IMR-90 (cell line): ENCODE measurements at regions not wholly inside any gene's neighbourhood (a gene's known extent, or its start where the extent isn't known, plus 50 kb on each side); places are given as distances from the start of the nearest gene placed in this dataset.

Experiments
- ATAC-seq: fragments of 200-7000 bp; cut with Tn5 transposase; 2 replicates; pipeline ENCODE4 v1.9.1; 2020; ENCODE audit warnings: low read depth, mild to moderate bottlenecking, moderate library complexity
- BruUV-seq: library from RNA; stranded (reverse); fragments of 400-500 nt; replicated peaks from 2 replicates; lab custom pipeline; 2021; lab: Mats Ljungman, UMichigan
- CTCF ChIA-PET: fragments of 300-600 bp; formaldehyde crosslinking; extraction: SDS; loops from one replicate; lab custom pipeline; 2021; ENCODE audit warnings: antibody characterized with exemption; lab: Yijun Ruan, JAX
- POLR2A ChIA-PET: fragments of 300-600 bp; sonication (Branson Sonifier 250); formaldehyde crosslinking; loops from one replicate; lab custom pipeline; 2022; ENCODE audit warnings: antibody characterized with exemption; ENCODE audit not compliant: unreplicated experiment; lab: Charles Lee
- DNase-seq: peaks from one replicate; pipeline ENCODE4 v3.0.0; 2013
- H2AFZ ChIP-seq: replicated peaks from 2 replicates; pipeline ENCODE3; 2013; ENCODE audit warnings: low read length, mild to moderate bottlenecking; ENCODE audit not compliant: poor library complexity
- H2AK5ac ChIP-seq: 2 replicates; pipeline ENCODE4 v1.6.1; 2013; ENCODE audit warnings: low read depth, low read length, inconsistent platforms
- H2AK9ac ChIP-seq: replicated peaks from 2 replicates; pipeline ENCODE3; 2013; ENCODE audit warnings: mild to moderate bottlenecking, low read depth, low read length, moderate library complexity; ENCODE audit not compliant: poor library complexity
- H2BK120ac ChIP-seq: 2 replicates; pipeline ENCODE4 v1.6.1; 2013; ENCODE audit warnings: low read depth, low read length, inconsistent platforms
- H2BK15ac ChIP-seq: 3 replicates; pipeline ENCODE4 v1.6.1; 2013; ENCODE audit warnings: low read depth, low read length, inconsistent platforms
- H2BK20ac ChIP-seq: 2 replicates; pipeline ENCODE4 v1.6.1; 2013; ENCODE audit warnings: low read depth, mild to moderate bottlenecking, inconsistent platforms, low read length, moderate library complexity
- H2BK5ac ChIP-seq: 2 replicates; pipeline ENCODE4 v1.6.1; 2013; ENCODE audit warnings: mild to moderate bottlenecking, low read depth, low read length, inconsistent platforms; ENCODE audit not compliant: poor library complexity, severe bottlenecking
- H3K14ac ChIP-seq: replicated peaks from 2 replicates; pipeline ENCODE4 v1.6.1; 2013; ENCODE audit warnings: low read depth, low read length, inconsistent platforms
- H3K18ac ChIP-seq: 2 replicates; pipeline ENCODE4 v1.6.1; 2013; ENCODE audit warnings: low read depth, low read length, control low read depth
- H3K23ac ChIP-seq: 2 replicates; pipeline ENCODE4 v1.6.1; 2013; ENCODE audit warnings: low read depth, low read length, inconsistent platforms
- H3K27ac ChIP-seq: 2 replicates; pipeline ENCODE4 v1.5.1; 2013; ENCODE audit warnings: mild to moderate bottlenecking, control low read depth, low read length; ENCODE audit not compliant: insufficient read depth
- H3K27me3 ChIP-seq: 2 replicates; pipeline ENCODE4 v1.6.1; 2013; ENCODE audit warnings: low read length; ENCODE audit not compliant: control insufficient read depth, insufficient read depth
- H3K36me3 ChIP-seq: 2 replicates; pipeline ENCODE4 v1.6.1; 2013; ENCODE audit warnings: low read length, mixed read lengths; ENCODE audit not compliant: control insufficient read depth, insufficient read depth
- H3K4ac ChIP-seq: 2 replicates; pipeline ENCODE4 v1.6.1; 2013; ENCODE audit warnings: low read depth, low read length, inconsistent platforms
- H3K4me1 ChIP-seq: 2 replicates; pipeline ENCODE4 v1.6.1; 2013; ENCODE audit warnings: low read length, mixed read lengths; ENCODE audit not compliant: control insufficient read depth, insufficient read depth
- H3K4me2 ChIP-seq: 2 replicates; pipeline ENCODE4 v1.6.1; 2013; ENCODE audit warnings: low read depth, mild to moderate bottlenecking, control low read depth, low read length, moderate library complexity
- H3K4me3 ChIP-seq: 2 replicates; pipeline ENCODE4 v1.5.1; 2013; ENCODE audit warnings: low read depth, mild to moderate bottlenecking, control low read depth, low read length, moderate library complexity; ENCODE audit not compliant: insufficient read depth
- H3K56ac ChIP-seq: 2 replicates; pipeline ENCODE4 v1.6.1; 2013; ENCODE audit warnings: low read length, inconsistent platforms; ENCODE audit not compliant: insufficient read depth; ENCODE audit errors: extremely low read depth
- H3K79me1 ChIP-seq, 2 experiments: 2 replicates each; pipeline ENCODE4 v1.6.1; 2013; ENCODE audit warnings: low read length in 2 of 2, inconsistent platforms in 1 of 2, low read depth in 1 of 2
- H3K9ac ChIP-seq: 2 replicates; pipeline ENCODE4 v1.6.1; 2013; ENCODE audit warnings: low read depth, low read length, control low read depth
- H3K9me1 ChIP-seq: 2 replicates; pipeline ENCODE4 v1.6.1; 2013; ENCODE audit warnings: low read length, inconsistent platforms; ENCODE audit not compliant: insufficient read depth
- H3K9me3 ChIP-seq: 2 replicates; pipeline ENCODE4 v1.6.1; 2013; ENCODE audit warnings: low read length; ENCODE audit not compliant: control insufficient read depth, insufficient read depth
- H4K20me1 ChIP-seq: 2 replicates; pipeline ENCODE4 v1.6.1; 2013; ENCODE audit warnings: low read length, inconsistent platforms; ENCODE audit not compliant: insufficient read depth
- H4K5ac ChIP-seq: 2 replicates; pipeline ENCODE4 v1.6.1; 2013; ENCODE audit warnings: mild to moderate bottlenecking, low read depth, low read length, control low read depth
- H4K8ac ChIP-seq, 2 experiments: 2 replicates each; pipeline ENCODE4 v1.6.1; 2013; ENCODE audit warnings: low read depth in 2 of 2, low read length in 2 of 2, control low read depth in 1 of 2, inconsistent platforms in 1 of 2
- H4K91ac ChIP-seq: 2 replicates; pipeline ENCODE4 v1.6.1; 2013; ENCODE audit warnings: low read depth, low read length, inconsistent platforms; ENCODE audit not compliant: insufficient read depth
- BHLHE40 ChIP-seq: fragments of 150-350 bp; IDR thresholded peaks from 2 replicates; pipeline ENCODE4 v1.6.1; 2016; ENCODE audit warnings: mild to moderate bottlenecking, low read depth, low read length
- MAFK ChIP-seq: IDR thresholded peaks from 2 replicates; pipeline ENCODE4 v1.6.1; 2012; ENCODE audit warnings: low read depth, low read length, improper control_type of control experiment
- MXI1 ChIP-seq: IDR thresholded peaks from 2 replicates; pipeline ENCODE4 v1.6.1; 2012; ENCODE audit warnings: low read depth, mild to moderate bottlenecking, low read length, moderate library complexity, borderline replicate concordance
- dilution Hi-C: fragments of 300-500 bp; cut with HindIII; formaldehyde crosslinking; loops from one replicate; pipeline ENCODE4 v1.14.3; 2018; ENCODE audit warnings: low sequenced_read_pairs; ENCODE audit not compliant: unreplicated experiment
- in situ Hi-C: fragments of 300-500 bp; cut with MboI; formaldehyde crosslinking; loops from 3 replicates; pipeline ENCODE4 v1.14.3; 2019; ENCODE audit warnings: low sequenced_read_pairs, inconsistent platforms, mixed read lengths
- intact Hi-C: fragments of 100-400 bp; cut with micrococcal nuclease; formaldehyde crosslinking; loops from 2 replicates; pipeline ENCODE4 v1.10.0; 2022
- TF ChIP-seq, protein P1 (sequence below): fragments of 150-350 bp; IDR thresholded peaks from 2 replicates; pipeline ENCODE4 v1.6.1; 2017; ENCODE audit warnings: mild to moderate bottlenecking, antibody characterized with exemption, low read length, low read depth
- TF ChIP-seq, protein P2 (sequence below): fragments of 150-350 bp; IDR thresholded peaks from 2 replicates; pipeline ENCODE4 v1.6.1; 2016; ENCODE audit warnings: low read depth, mild to moderate bottlenecking, low read length, moderate library complexity, borderline replicate concordance

DNA sequence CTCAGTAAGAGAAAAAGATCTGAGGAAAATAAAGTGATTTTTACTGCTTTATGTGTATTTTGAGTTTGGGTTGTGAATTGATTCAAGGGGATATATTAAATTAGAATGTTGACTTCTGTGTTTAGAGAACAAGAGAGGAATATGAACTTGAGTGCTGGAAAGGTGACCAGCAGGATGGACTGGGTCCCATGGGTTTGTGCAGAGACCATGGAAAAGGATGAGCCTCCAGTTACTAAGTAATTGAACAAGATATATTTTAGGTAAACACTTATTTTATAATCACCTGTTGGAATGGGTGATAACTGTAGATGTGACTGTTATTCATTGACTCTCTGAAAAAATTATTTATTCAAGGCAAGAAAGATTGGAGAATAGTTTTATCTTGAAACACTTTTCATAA lies 82.0 kb upstream of the TOP3B start:
- H3K27me3 ChIP-seq, result peaks cover 26% of the 10 kb centered on the region
- ChIA-PET POLR2A (no interaction called here), CTCF (interaction anchor here (0.6 kb wide), 1 partner anchor 36 kb away, joined by 3 read pairs; no protein-coding TSS in a partner anchor)
- H3K79me1 ChIP-seq, result no peaks in the 10 kb centered on the region
- H4K91ac ChIP-seq, result no peak overlapping the region
- no peak overlapping the region for H2BK5ac ChIP-seq
- H2AFZ ChIP-seq, result no peak overlapping the region
- peaks cover 2% of the 10 kb centered on the region; the same call in 1 of the 2 replicates for H3K4me1 ChIP-seq
- H3K14ac ChIP-seq, result no peak overlapping the region
- no peak overlapping the region for H3K4ac ChIP-seq
- no peak for ATAC-seq
- no peak for DNase-seq
- no peak overlapping the region for H3K9ac ChIP-seq
- no peak overlapping the region for H2AK5ac ChIP-seq
- BruUV-seq, result no TSS peak
- in situ Hi-C loops, result no loop called here
- TF ChIP-seq MAFK (no peak), MXI1 (no peak), BHLHE40 (no peak)
- TF ChIP-seq, protein P1, sequence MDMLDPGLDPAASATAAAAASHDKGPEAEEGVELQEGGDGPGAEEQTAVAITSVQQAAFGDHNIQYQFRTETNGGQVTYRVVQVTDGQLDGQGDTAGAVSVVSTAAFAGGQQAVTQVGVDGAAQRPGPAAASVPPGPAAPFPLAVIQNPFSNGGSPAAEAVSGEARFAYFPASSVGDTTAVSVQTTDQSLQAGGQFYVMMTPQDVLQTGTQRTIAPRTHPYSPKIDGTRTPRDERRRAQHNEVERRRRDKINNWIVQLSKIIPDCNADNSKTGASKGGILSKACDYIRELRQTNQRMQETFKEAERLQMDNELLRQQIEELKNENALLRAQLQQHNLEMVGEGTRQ, result no peak
- TF ChIP-seq, protein P2, sequence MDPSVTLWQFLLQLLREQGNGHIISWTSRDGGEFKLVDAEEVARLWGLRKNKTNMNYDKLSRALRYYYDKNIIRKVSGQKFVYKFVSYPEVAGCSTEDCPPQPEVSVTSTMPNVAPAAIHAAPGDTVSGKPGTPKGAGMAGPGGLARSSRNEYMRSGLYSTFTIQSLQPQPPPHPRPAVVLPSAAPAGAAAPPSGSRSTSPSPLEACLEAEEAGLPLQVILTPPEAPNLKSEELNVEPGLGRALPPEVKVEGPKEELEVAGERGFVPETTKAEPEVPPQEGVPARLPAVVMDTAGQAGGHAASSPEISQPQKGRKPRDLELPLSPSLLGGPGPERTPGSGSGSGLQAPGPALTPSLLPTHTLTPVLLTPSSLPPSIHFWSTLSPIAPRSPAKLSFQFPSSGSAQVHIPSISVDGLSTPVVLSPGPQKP, result no peak
- no peak overlapping the region for H3K4me2 ChIP-seq
- no peaks in the 10 kb centered on the region for H4K20me1 ChIP-seq
- no peak overlapping the region for H4K8ac ChIP-seq
- no peak overlapping the region for H3K4me3 ChIP-seq
- no peaks in the 10 kb centered on the region for H3K9me3 ChIP-seq
- no peak overlapping the region for H2BK120ac ChIP-seq
- intact Hi-C loops, result loop anchor here (5.0 kb wide), 1 partner anchor 143 kb away; no protein-coding TSS in a partner anchor
- H2BK20ac ChIP-seq, result no peak overlapping the region
- dilution Hi-C loops, result no loop called here
- H3K9me1 ChIP-seq, result peaks cover 5% of the 10 kb centered on the region; the same call in 1 of the 2 replicates
- no peak overlapping the region for H3K23ac ChIP-seq
- H2AK9ac ChIP-seq, result no peak overlapping the region
- H3K36me3 ChIP-seq, result no peaks in the 10 kb centered on the region
- no peak overlapping the region for H4K5ac ChIP-seq
- no peak overlapping the region for H2BK15ac ChIP-seq
- H3K56ac ChIP-seq, result no peak overlapping the region
- no peak overlapping the region for H3K27ac ChIP-seq
- H3K18ac ChIP-seq, result no peak overlapping the region
